ENCODE measurements at regions not wholly inside any gene's neighbourhood (a gene's known extent, or its start where the extent isn't known, plus 50 kb on each side); places are given as distances from the start of the nearest gene placed in this dataset.

GRCh38 chr9:129400001-129400970, 220.6 kb downstream of the C9orf50 start:
- no peak for TF ChIP-seq YY1 (IDR thresholded peaks at IDR 0.05; ENCODE audit: insufficient read depth, insufficient read length)
- TF ChIP-seq SUZ12 (IDR thresholded peaks at IDR 0.05; ENCODE audit: extremely low read depth, insufficient read depth, insufficient read length): no peak
